ENCODE measurements at regions not wholly inside any gene's neighbourhood (a gene's known extent, or its start where the extent isn't known, plus 50 kb on each side); places are given as distances from the start of the nearest gene placed in this dataset.

GRCh38 chrX:79300856-79301255 is 66.3 kb downstream of the ITM2A start:
- no peak for DNase-seq (ENCODE audit: low read depth in 2 of 2)

DNA sequence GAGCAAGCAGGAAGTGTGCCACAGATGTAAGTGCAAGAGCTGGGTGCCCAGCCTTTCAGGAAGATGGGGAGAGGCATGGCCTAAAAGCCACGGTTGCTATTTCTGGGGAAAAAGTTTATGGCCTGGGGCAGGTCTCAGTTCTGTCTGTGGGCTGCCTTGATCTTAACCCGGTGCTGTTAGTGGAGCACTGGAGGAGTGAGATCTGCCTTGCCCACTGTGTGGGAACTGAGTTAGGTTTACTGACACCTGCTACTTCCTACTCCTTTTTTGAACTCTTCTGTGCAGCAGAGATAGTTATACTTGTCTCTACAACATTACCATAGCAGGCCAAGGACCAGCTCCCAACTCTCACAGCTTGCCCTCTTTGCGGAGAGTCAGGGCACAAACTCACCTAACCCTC is 76.5 kb downstream of the ITM2A start:
- no peak for DNase-seq (ENCODE audit: low read depth in 2 of 2)

DNA sequence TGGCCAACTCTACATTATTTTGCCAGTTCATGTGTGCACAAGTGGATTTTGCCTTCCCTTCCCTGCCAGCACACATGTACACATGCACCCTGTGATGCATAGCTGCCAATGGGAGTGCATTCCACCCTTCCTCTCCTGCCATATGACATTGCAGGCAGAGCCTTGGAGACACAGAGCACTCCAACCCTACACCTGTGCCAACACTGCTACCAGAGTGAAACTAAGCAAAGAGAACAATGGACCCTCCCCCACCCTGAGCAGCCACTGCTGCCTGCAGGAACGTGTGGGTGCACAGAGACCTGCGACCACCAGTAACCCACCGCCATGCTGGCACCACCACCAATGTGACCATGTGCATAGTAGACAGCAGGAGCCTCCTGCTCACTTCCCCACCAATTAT is 78.4 kb downstream of the ITM2A start:
- no peak for DNase-seq (ENCODE audit: low read depth in 2 of 2)

DNA sequence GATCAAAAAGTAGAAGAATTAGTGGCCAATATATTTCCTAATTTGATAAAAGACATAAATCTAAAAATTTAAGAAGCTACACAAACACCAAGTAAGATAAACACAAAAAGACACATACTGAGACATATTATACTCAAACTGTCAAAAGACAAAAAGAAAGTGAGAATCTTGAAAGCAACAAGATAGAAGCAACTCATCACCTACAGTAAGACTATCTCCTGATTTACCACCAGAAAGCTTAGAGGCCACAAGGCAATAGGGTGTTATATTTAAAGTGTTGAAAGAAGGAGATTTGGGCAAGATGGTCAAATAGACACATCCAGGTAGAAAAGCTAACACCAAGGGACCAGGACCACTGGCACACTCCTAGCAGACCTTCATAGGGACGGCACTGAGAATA is 79.4 kb downstream of the ITM2A start:
- no peak for DNase-seq (ENCODE audit: low read depth in 2 of 2)

DNA sequence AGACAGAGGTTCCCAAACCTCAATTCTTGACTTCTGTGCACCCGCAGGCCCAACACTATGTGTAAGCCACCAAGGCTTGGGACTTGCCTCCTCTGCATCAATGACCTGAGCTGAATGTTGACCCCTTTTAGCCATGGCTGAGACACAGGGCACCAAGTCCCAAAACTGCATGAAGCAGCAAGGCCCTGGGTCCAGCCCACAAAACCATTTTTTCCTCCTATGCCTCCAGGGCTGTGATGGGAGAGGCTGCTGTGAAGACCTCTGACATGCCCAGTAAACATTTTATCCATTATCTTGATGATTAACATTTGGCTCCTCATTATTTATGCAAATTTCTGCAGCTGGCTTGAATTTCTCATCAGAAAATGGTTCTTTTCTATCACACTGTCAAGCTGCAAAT is 85.4 kb downstream of the ITM2A start:
- no peak for DNase-seq (ENCODE audit: low read depth in 2 of 2)

DNA sequence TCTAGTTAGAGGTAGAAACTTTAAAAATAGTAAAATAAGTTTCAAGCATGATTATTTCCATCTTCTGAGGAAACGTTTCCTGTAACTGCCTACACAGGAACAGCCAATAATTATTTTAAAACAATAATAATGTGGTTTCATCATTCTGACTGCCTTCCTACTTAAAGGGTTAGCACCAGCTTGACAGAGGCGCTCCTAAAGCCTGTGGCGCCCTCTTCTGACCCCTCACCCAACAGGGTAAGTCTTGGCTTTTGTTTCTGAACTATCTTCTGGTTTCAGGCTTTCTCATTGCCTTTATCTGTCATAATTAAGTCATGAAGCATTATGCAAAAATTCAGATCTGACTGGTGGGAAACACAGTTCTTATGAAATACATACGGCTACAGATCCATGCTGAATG is 96.7 kb downstream of the ITM2A start:
- peak; percentile 57 to 61 for DNase-seq (ENCODE audit: low read depth in 2 of 2)

DNA sequence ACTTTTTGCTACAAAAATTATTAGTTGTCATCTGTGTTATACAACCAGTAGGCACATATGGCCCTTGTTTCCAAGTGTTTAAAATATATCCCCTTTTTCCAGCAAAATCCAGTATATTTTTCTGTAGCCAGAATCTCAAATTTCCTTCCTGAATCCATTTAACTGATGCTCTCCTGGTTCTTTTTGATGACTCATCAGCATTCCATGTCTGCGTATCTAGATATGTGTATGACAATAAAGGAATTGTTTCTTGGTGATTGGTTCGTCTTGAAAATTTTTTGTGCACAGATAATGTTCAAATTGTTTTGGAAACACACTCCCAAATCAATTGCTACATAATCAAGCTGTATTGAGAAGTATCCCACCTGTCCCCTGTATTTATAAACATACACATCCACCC is 98.3 kb downstream of the ITM2A start:
- DNase-seq (ENCODE audit: low read depth in 2 of 2): no peak

DNA sequence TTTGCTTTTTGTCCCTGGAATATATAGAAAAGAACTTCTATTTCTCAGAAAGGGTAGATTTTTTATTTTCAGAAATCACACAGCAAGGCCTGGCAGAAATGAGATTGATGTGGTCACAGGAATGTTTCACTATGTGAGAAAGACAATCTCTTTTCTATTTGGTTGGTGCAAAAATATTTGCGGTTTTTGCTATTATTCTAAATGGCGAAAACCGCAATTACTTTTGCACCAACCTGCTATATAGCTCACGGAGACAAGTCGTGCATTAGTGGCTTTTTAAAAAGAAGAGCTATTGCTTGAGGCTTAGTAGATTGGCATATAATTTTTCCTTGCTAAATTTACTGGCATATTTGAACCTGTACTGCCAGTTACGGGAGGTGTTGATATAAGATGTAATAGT is 100.4 kb downstream of the ITM2A start:
- DNase-seq (ENCODE audit: low read depth in 2 of 2): no peak

- no peak for DNase-seq (ENCODE audit: low read depth in 2 of 2)
Observed at GRCh38 chrX:79263550-79263949, 103.6 kb downstream of the ITM2A start.

DNA sequence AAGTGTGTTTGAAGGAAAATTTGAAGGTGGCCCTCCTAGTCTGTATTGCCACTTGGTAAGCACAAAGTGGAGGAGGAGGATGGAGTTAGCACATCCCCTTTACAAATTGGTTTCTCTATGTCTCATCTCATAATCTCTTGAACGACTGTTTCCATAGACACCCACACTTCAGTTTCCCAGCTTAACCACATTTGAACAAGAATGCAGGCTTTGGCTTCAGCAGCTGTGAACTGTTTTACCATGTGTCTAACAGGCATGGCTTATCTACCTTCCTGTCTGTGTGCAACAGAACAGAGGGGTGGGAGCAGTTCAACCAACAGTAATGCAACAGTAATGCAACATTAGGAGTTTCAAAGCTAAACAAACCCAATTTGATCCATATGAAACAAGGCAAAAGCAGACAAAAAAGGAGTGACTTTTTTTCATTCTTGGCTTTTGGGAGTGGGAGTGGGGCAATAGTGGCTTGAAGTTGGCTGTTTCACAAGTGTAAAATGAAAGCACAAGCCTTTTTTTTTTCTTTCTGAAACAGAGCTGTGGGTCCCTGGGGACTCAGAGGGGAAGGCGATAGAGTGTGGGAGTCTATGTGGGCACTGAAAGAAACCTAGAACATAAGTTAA is 108.0 kb downstream of the ITM2A start:
- DNase-seq (ENCODE audit: low read depth in 2 of 2): peak in 1 of 2 donors; percentile 28

DNA sequence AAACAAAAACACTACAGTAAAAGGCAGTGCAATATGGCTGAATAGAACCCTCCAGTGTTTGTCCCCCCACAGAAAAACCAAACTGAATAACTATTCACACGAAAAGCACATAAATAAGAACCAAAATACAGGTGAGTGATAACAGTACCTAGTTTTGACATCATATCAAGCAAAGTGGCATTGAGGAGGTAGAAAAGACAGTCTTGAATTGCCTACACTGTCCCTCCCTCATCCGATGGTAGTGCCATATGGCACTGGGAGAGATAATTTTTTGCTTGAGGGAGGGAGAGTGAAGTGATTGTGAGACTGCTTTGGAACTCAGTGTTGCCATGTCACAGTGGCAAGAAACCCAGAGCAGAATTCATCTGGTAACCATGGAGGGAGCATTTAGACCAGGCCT is 99.2 kb downstream of the GPR174 start:
- no peak for DNase-seq (ENCODE audit: low read depth in 2 of 2)

DNA sequence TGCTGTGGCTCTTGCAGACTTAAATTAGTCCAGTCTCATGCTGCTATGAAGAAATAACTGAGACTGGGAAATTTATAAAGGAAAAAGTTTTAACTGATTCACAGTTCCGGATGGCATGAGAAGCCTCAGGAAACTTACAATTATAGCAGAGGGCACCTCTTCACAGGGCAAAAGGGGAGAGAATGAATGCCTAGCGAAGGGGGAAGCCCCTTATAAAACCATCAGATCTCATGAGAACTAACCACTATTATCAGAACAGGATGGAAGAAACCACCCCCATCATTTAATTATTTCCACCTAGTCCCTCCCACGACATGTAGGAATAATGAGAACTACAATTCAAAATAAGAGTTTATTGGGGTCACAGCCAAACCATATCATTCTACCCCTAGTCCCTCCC is 91.4 kb downstream of the GPR174 start:
- DNase-seq (ENCODE audit: low read depth in 2 of 2): no peak

- DNase-seq (ENCODE audit: low read depth in 2 of 2): no peak
Observed at GRCh38 chrX:79231662-79232061, 87.2 kb downstream of the GPR174 start.
